CD14-positive monocyte (primary cell): ENCODE measurements at regions not wholly inside any gene's neighbourhood (a gene's known extent, or its start where the extent isn't known, plus 50 kb on each side); places are given as distances from the start of the nearest gene placed in this dataset.

Experiments used
- DNase-seq, 3 donors: peaks; one replicate each; pipeline ENCODE4 v3.0.0-alpha.2; 2011 to 2022
- H2AFZ ChIP-seq: 2 replicates; pipeline ENCODE4 v1.6.0; 2012; ENCODE audit warnings: mild to moderate bottlenecking, low read depth, low read length, inconsistent platforms; ENCODE audit not compliant: insufficient read depth, poor library complexity, severe bottlenecking
- H3K27ac ChIP-seq, 2 donors: 1 replicate in 1 of 2; 2 replicates in 1 of 2; pipeline ENCODE4 v1.5.1; 2012 to 2013; ENCODE audit warnings: low read length in 2 of 2, control low read depth in 1 of 2, inconsistent platforms in 1 of 2, low read depth in 1 of 2, mild to moderate bottlenecking in 1 of 2
- H3K27me3 ChIP-seq, 2 donors: one replicate each; pipeline versions ENCODE4 v1.6.0 to v1.6.1; 2011 to 2013; ENCODE audit warnings: low read length in 2 of 2; ENCODE audit not compliant: control insufficient read depth in 2 of 2, insufficient read depth in 2 of 2
- H3K36me3 ChIP-seq, 2 donors: replicated peaks in 1 of 2; 1 replicate in 1 of 2; 2 replicates in 1 of 2; pipeline versions ENCODE4 v1.5.1 to v1.6.1; 2012 to 2013; ENCODE audit warnings: low read length in 2 of 2, control low read depth in 1 of 2, inconsistent platforms in 1 of 2, mild to moderate bottlenecking in 1 of 2; ENCODE audit not compliant: insufficient read depth in 2 of 2, control insufficient read depth in 1 of 2
- H3K4me1 ChIP-seq, 2 donors: 1 replicate in 1 of 2; 2 replicates in 1 of 2; pipeline versions ENCODE4 v1.5.1 to v1.6.1; 2012 to 2013; ENCODE audit warnings: low read length in 2 of 2, control low read depth in 1 of 2, inconsistent platforms in 1 of 2, mild to moderate bottlenecking in 1 of 2, moderate library complexity in 1 of 2; ENCODE audit not compliant: insufficient read depth in 2 of 2, control insufficient read depth in 1 of 2
- H3K4me2 ChIP-seq: replicated peaks from 2 replicates; pipeline ENCODE3; 2012; ENCODE audit warnings: low read length, moderate library complexity, mild to moderate bottlenecking; ENCODE audit not compliant: poor library complexity, severe bottlenecking; ENCODE audit errors: extremely low read depth
- H3K4me3 ChIP-seq, 3 experiments: fragments of 200-600 bp in 1 of 3; sonication (generic) in 1 of 3; replicated peaks in 1 of 3; 1 replicate in 2 of 3; 2 replicates in 1 of 3; pipeline ENCODE4 v1.5.1; 2011 to 2013; ENCODE audit warnings: low read length in 3 of 3, mild to moderate bottlenecking in 3 of 3, control low read depth in 2 of 3, low read depth in 2 of 3, inconsistent platforms in 1 of 3, moderate library complexity in 1 of 3
- H3K79me2 ChIP-seq: 2 replicates; pipeline ENCODE4 v1.6.0; 2012; ENCODE audit warnings: mild to moderate bottlenecking, control low read depth, inconsistent platforms, low read length, moderate library complexity; ENCODE audit not compliant: insufficient read depth
- H3K9ac ChIP-seq: 2 replicates; pipeline ENCODE4 v1.6.0; 2017; ENCODE audit warnings: low read length, mild to moderate bottlenecking; ENCODE audit not compliant: insufficient read depth, poor library complexity, severe bottlenecking
- H3K9me3 ChIP-seq, 2 donors: replicated peaks in 1 of 2; 1 replicate in 1 of 2; 2 replicates in 1 of 2; pipeline versions ENCODE4 v1.5.1 to v1.6.1; 2012 to 2013; ENCODE audit warnings: low read length in 2 of 2, control low read depth in 1 of 2; ENCODE audit not compliant: control insufficient read depth in 1 of 2, insufficient read depth in 1 of 2
- H4K20me1 ChIP-seq: 2 replicates; pipeline ENCODE4 v1.6.0; 2012; ENCODE audit warnings: mild to moderate bottlenecking, low read length, control low read depth, moderate library complexity; ENCODE audit not compliant: insufficient read depth
- H3K27ac Mint-ChIP-seq, 7 donors: one replicate each; pipeline ENCODE4 v1.8.0; 2020; ENCODE audit warnings: mild to moderate bottlenecking in 7 of 7, mixed read lengths in 7 of 7, moderate library complexity in 6 of 7, inconsistent platforms in 2 of 7
- H3K27me3 Mint-ChIP-seq, 3 donors: one replicate each; pipeline ENCODE4 v1.8.0; 2021 to 2022; ENCODE audit warnings: low read depth in 3 of 3, mild to moderate bottlenecking in 3 of 3, mixed read lengths in 3 of 3, moderate library complexity in 3 of 3, inconsistent platforms in 1 of 3
- H3K36me3 Mint-ChIP-seq, 2 donors: one replicate each; pipeline ENCODE4 v1.8.0; 2020; ENCODE audit warnings: mixed read lengths in 2 of 2, inconsistent platforms in 1 of 2, mild to moderate bottlenecking in 1 of 2
- H3K4me1 Mint-ChIP-seq: one replicate; pipeline ENCODE4 v1.8.0; 2020; ENCODE audit warnings: mild to moderate bottlenecking, mixed read lengths
- H3K4me3 Mint-ChIP-seq, 2 donors: one replicate each; pipeline ENCODE4 v1.8.0; 2020; ENCODE audit warnings: mild to moderate bottlenecking in 2 of 2, mixed read lengths in 2 of 2, moderate library complexity in 1 of 2
- H3K9me3 Mint-ChIP-seq, 7 donors: one replicate each; pipeline ENCODE4 v1.8.0; 2020 to 2022; ENCODE audit warnings: mixed read lengths in 7 of 7, mild to moderate bottlenecking in 6 of 7, moderate library complexity in 6 of 7, inconsistent platforms in 2 of 7
- CTCF ChIP-seq: fragments of 200-600 bp; IDR thresholded peaks from one replicate; pipeline ENCODE4 v1.8.0; 2022; ENCODE audit warnings: antibody characterized with exemption, mild to moderate bottlenecking
- WGBS: methylation state at CpG from one replicate; pipeline ENCODE4 v1.1.5; 2013; ENCODE audit warnings: missing lambda C conversion rate; ENCODE audit not compliant: insufficient coverage; 5-methylcytosine and 5-hydroxymethylcytosine counted together
- intact Hi-C, 2 donors: fragments of 100-400 bp; cut with micrococcal nuclease; formaldehyde crosslinking; loops; one replicate each; pipeline versions ENCODE4 v1.15.0 to v1.15.1; 2023

DNA sequence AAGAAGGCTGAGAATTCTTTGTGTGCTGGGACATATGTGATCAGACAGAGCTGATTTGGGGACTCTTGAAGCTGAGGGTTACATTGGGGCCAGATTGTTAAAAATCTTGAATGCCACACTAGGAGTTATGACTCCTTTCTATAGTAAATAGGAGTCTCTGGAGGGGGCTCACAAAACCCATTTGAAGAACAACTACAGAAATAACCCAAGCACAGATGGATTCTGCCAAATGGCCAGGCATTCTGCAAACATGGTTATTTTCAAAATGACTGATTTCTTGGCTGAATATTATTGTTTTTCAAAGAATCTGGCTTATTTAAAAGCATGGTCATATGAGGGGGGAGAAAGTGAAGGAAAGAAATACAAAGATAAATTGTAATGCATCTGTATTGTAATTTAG lies 625.5 kb upstream of the TENM4 start:
- Mint-ChIP-seq H3K4me1 (no peaks in the 10 kb centered on the region), H3K27me3 (no peaks in the 10 kb centered on the region), H3K36me3 (no peaks in the 10 kb centered on the region), H3K27ac (no peak overlapping the region), H3K4me3 (no peak overlapping the region), H3K9me3 (peaks cover 0 to 4% (median 0%) of the 10 kb centered on the region in 7 donors)
- Histone ChIP-seq H3K36me3 (no peaks in the 10 kb centered on the region), H3K4me1 (no peaks in the 10 kb centered on the region), H3K79me2 (no peaks in the 10 kb centered on the region), H3K9me3 (no peaks in the 10 kb centered on the region), H3K4me2 (no peak overlapping the region), H3K4me3 (no peak overlapping the region), H2AFZ (no peak overlapping the region), H4K20me1 (no peaks in the 10 kb centered on the region), H3K27ac (no peak overlapping the region), H3K9ac (no peak overlapping the region), H3K27me3 (no peaks in the 10 kb centered on the region)
- TF ChIP-seq CTCF = no peak
- DNase-seq = no peak
- intact Hi-C loops = no loop called here

- H3K27me3 ChIP-seq = no peaks in the 10 kb centered on the region
- no peak for TF ChIP-seq CTCF
- DNase-seq = no peak
- no peak overlapping the region for H3K4me3 ChIP-seq
- no peaks in the 10 kb centered on the region for H4K20me1 ChIP-seq
- H3K36me3 Mint-ChIP-seq = no peaks in the 10 kb centered on the region
- H3K4me3 Mint-ChIP-seq = no peak overlapping the region
- H3K27me3 Mint-ChIP-seq = no peaks in the 10 kb centered on the region
- no peaks in the 10 kb centered on the region for H3K4me1 Mint-ChIP-seq
- H3K27ac Mint-ChIP-seq = no peak overlapping the region
- intact Hi-C loops = no loop called here
- H3K9ac ChIP-seq = no peak overlapping the region
- no peaks in the 10 kb centered on the region for H3K9me3 ChIP-seq
- no peaks in the 10 kb centered on the region for H3K79me2 ChIP-seq
- no peak overlapping the region for H3K27ac ChIP-seq
- no peak overlapping the region for H2AFZ ChIP-seq
- peaks cover 0 to 4% (median 2%) of the 10 kb centered on the region in 7 donors for H3K9me3 Mint-ChIP-seq
- H3K4me2 ChIP-seq = no peak overlapping the region
- WGBS = no CpG with 5 or more reads among the region's 3 CpGs
- H3K4me1 ChIP-seq = no peaks in the 10 kb centered on the region
- H3K36me3 ChIP-seq = no peaks in the 10 kb centered on the region
Observed at GRCh38 chr11:80065086-80065485, 624.3 kb upstream of the TENM4 start.
